ENCODE measurements at regions not wholly inside any gene's neighbourhood (a gene's known extent, or its start where the extent isn't known, plus 50 kb on each side); places are given as distances from the start of the nearest gene placed in this dataset.
"Not testable (repeated sequence)": the region's sequence is repeated elsewhere in the genome, so short reads cannot be mapped to it uniquely, and the experiment has no call there.

DNA sequence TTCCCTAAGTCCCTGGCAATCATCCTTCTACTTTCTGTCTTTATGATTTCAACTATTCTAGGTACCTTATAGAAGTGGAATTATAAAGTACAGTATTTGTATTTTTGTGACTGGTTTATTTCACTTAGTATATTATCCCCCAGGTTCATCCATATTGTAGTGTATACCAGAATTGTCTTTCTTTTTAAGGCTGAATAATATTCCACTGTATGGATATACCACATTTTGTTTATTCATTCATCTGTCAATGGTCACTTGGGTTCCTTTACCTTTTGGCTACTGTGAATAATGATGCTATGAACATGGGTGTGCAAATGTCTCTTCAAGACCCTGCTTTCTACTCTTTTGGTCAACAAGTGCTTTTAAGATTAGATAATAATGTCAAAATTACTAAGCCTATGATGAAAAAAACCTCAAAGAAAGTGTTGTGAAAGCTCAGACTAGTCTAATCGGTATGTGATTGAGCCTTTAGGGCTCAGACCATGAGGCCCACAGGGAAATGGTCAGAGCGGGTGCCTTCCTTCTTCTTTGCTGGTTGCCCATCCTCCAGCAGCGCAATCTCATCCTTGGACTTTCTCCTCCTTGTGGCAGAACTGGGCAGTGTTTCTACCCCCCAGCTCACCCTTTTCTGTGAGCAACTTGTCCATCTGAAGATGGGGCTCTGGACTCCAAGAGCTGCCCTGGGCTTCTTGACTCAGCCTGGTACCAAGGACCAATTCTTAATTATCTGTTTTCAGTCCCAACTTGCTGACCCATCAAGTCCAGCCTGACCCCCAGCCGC, 105.4 kb downstream of the TTC8 start:
- no peak for DNase-seq

DNA sequence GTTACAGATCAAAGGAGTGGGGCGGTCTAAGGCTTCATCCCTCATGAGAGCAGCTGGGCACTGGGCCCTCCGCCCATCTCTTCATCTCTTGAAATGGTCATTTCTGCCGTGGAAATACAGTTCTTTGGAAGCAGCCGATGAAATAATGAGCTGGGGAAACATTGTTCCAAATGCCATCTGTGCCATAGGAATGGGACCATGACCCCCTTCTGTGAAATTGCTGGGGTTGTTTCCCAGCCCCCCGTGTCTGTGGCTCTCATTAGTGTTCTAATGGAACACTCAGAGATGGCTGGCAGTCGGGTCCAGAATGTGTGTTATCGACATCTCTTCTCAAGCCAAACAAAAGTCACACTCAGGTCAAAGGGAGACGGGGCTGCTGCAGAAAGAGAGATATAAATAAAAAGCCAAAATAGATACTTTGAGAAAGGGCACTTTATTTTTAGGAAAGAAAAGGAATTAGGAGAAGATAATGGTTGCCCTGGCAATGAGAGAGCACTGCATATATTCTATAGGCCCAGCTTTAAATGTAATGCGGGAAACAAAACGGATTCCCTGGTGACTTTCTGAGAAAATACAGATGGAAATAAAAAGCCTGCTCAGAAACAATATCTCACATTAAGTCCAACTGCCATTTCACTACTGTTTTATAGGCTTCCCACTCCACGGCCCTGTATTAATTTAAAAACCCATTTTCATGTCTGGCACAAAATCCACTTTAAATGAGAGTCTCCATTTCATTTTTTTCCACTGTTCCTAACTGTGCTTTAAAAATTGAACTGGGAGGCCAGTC, 107.1 kb downstream of the TTC8 start:
- DNase-seq = no peak

DNA sequence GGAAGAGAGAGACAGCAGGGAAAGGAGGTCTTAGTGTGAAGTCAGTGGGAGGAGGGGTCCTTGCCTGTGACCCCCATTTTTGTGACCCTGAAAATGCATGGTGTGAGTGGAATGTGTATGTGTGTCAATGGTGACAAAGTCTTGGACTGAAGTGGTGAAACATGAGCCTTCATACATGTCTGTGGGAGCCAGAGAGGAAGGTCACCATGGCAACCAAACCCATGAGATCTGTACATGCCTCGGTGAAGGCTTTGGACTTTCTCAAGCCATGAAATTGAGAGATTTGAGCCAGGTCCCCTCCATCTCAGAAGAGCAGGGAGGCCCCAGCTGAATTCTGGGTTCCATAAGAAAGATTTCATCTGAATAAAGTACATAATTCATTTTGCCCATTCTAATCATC, 108.7 kb downstream of the TTC8 start:
- no peak for DNase-seq

DNA sequence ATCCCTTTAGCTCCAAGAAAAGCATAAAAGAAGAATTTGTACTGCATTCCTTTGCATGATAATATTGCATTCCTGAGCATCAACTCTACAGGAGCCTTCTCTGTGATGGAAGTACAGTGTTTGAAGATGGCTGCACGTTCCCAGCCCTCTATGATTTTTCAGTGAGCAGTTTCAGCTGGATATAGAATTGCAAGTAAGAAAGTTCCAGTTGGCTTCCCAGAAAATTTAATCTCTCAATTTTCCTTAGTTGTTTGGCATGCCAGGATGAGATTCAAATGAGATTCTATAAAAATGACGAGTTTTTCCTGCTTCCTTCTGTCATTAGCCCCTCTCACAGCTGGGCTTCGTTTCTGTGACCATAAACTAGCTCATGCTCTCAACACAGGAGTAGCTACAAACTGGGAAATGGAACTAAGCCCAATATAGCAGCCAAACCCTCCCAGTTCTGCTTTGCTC, 109.9 kb downstream of the TTC8 start:
- no peak for DNase-seq

DNA sequence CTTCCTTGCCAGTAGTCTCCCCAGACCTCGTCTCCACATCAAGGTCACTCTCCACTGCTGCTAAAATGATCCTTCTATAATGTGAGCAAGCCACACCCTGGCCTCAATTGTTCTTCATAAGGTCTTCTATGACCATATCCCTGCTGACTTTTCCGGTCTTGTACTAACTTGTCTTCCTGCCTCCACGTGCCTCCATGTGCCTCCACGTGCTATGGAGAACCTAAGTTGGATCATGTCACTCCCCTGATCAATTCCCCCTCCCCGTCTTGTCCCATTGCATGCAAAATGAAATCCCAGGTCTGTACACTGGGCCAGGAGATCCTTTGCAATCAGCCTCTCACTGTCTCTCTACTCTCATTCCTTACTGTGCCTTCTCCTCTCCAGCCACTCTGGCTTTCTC, 110.6 kb downstream of the TTC8 start:
- no peak for DNase-seq

DNA sequence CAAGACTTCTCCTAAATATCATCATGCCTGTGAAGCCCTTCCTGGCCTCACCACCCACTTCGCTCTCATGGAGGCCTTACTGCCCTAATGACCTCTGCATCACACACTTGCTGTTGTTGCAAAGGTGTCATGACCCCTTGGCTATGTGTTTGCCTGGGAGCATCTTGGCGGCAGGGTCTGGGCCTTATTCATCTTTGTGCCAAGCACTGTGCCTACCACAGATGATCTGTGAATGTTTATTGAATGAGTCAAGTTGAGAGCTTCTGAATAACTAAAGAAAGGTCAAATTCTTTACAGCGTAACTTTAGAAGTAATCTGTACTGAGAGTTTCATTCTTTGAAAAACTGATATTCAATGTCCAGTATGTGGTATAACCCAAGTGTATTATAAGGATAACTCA, 113.3 kb downstream of the TTC8 start:
- no peak for DNase-seq

DNA sequence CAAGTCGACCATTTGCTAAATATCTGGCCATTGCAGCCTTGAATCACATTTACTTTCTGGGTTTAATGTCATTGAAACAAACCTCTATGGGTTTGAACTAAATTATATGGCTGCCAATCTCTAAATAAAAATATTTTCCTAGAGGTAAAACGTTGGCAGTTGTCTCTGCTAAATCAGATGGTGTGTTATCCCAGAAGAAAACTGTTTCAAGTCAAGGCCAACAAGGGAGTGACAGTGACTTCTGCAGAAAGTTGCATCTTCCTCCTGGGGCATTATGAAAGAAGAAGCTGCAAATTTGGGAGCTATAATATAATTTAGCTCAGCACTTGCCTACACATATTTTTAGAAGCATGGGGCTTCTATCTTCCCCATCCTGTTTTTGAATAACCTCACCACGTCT, 116.2 kb downstream of the TTC8 start:
- DNase-seq = no peak

DNA sequence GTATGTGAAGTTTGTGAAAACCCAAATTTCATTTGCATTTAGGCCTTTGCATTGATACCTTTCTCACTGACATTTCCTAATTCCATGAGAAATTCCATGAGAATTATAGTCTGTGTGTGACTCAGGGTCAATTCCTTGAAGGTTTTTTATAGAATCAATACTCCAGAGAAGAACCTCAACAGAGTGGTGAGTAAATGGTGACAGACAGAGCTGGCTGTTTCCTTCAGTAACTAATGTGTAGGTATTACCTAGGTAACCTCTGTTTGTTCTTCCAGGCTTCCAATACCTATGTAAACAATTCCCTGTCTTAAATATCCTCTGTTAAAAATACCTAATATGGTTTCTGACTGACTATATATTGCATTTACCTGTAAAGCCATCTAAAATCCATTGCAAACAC, 117.0 kb downstream of the TTC8 start:
- no peak for DNase-seq

DNA sequence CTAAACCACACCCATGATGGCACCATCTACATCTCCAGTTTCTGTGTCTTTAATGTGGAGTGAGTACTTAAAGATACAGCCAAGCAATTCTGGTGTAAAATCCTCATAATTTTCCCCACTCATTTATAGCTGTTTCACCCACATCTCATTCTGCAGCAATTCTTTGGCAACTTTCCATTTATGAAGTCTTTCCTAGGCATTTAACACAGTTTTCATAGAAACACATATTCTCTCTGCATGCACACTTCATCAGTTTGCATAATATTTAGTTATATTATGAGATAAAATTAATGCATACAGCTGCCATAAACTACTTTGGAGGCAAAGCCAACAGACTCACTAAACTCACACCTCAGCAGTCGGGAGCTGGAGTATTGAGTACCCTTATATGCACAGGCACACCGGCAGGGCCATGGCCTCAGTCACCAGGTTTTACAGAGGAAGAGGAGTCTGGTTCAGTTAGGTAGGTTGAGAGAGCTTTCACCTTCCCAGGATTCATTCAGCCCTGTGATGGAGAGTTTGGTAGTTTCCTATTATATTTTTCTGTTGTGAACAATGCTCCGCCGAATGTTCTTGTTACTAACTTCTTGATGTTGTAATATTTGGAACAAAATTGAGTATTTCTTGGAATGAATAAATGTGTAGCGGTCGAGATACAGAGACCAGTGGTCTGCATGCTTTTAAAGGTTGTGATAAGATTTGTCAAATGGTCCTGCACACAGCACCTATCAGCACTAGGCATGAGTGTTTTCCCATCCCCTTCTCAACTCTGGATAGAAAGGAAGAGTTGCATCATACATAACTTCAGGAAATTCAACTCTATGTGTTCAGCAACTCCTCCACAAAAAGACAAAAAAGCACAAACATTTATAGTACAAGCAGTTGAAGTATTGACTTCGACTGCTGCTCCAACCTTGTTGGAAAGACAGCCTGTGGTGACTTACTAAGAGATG, 123.5 kb downstream of the TTC8 start:
- no peak for DNase-seq

DNA sequence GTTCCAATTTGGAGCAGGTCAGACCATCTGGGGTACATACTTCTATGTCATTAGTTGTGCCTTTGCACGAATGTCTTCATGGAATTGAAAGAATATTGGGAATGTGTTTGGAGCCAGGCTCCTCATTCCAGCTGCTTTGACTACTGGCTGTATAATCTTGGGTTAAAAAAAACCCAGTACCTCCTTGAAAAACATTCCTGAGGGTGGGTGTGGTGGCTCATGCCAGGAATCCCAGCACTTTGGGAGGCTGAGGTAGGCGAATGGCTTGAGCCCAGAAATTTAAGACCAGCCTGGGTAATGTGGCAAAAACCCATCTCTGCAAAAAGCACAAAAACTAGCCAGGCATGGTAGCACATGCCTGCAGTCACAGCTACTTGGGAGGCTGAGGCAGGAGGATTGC, 125.6 kb downstream of the TTC8 start:
- no peak for DNase-seq

DNA sequence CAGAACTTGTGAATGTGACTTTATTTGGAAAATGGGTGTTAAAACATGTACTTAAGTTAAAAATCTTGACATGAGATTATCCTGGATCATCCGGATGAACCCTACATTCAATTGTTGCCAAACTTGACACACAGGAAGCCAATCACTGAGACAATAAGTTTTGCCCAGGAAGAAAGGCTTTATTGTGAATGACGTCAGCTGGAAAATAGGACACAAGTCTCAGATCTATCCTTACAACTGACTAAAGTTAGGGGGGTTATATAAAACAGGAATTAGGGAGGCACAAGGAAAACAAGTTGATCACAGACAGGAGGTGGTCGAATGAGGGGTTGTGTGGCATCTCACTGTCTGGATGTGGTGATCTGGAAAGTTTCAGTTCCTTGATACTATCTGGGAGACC, 126.9 kb downstream of the TTC8 start:
- DNase-seq = no peak

DNA sequence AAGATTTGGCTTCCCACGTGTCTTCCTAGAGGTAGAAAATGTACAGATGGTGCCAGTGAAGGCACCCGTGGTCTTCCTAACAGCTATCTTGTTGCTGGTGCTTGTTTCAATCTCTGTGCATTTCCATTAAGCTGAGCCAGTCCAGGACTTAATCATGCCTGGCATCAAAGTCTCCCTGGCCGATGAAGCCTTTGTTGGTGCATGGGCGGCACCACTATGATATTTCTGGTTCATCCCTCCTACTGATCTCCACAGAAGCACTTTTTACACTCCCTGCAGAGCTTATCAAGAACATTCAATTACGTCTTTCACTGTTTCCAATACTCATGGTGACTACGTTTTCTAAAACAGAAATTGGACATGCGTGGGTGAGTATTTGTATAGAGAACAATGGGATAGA, 128.4 kb downstream of the TTC8 start:
- DNase-seq = no peak

DNA sequence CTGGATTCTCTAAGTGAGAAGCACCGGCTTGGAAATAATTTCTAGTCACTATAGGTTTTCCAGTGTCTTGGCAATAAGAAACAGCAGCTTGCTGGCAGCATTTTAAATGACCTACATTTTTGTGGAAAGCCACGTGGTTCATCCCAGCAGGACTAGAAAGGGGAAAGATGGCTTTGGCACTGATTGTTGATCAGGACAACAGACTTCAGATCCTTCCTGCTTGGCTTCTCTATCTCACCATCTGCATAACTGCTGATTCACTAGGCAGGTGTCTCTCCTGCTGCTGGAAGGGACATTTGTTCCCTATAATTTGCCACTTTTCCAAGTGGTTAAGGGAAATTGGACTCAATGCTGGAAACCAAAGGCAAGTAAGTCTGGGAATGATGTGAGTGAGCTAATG, 131.0 kb downstream of the TTC8 start:
- no peak for DNase-seq

DNA sequence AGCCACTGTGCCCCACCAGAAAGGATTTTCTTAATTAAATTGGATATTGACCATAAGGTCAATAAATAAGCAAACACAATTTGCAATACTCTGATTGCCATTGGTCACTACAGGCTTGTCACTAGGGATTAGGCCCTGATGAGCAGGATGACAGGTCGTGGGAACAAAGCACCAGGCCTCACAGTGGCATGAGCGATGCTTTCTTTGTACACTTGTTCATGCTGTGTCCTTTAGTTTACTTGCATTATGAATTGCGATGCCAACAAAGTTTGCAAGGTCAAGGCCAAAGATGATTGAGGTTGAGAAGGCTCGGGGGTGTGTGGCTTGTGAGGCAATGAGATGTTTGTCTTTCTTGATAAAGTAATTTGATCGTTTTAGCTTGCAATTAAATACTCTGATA, 136.0 kb downstream of the TTC8 start:
- DNase-seq = no peak

DNA sequence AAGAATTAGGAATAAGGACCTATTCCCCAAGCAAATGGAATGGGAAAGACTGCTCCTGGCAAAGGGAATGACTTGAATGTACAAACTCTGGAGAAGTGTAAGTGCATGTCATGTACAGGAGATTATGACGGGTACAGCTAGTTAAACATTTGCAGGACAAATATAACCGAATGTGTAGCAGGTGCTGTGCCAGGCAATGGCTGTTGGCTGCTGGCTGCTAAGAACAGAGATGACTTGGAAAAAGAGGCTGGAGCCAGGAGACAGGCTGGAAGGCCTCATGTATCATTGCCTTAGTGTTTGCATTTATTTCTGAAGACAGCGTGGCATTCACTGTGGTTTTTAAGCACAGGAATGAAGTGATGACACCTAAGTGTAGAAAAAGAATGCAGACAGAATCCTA, 136.8 kb downstream of the TTC8 start:
- DNase-seq = no peak

DNA sequence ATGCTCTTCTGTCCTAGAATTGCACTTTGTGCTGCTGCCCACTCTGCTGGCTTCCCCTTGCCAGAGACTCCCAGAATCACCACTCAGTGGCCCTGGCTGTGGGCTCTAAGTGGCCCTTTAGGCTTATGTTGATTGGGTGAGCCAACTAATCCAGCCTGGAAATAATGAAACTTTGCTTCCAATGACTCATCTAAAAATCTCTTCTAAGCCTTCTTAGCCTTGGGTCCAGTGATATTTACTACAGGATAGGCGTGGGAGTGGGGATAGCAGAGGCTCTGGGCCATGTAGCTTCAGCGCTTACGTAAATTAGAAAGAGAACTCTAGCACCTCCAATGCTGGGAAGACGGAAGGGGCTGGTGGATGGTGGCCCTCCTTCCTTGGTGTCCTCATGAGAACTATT, 137.9 kb downstream of the TTC8 start:
- DNase-seq = no peak

DNA sequence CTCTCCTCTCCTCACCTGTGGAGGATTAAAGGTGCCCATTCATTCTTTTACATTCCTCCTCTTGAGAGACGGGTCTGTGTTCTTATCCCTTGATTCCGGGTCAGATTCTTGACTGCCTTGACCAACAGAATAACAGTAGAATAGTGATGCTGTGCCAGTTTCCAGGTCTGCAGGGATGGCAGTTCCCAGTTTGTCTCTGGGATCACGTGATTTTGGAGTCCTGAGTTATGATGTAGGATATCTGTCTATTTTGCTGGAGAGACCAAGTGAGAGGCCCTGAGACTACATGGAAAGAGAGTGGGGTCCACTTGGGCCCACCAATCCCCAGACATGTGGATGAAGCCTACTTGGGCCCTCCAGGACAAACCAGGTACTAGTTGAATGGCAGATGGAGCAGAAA, 142.8 kb downstream of the TTC8 start:
- no peak for DNase-seq

DNA sequence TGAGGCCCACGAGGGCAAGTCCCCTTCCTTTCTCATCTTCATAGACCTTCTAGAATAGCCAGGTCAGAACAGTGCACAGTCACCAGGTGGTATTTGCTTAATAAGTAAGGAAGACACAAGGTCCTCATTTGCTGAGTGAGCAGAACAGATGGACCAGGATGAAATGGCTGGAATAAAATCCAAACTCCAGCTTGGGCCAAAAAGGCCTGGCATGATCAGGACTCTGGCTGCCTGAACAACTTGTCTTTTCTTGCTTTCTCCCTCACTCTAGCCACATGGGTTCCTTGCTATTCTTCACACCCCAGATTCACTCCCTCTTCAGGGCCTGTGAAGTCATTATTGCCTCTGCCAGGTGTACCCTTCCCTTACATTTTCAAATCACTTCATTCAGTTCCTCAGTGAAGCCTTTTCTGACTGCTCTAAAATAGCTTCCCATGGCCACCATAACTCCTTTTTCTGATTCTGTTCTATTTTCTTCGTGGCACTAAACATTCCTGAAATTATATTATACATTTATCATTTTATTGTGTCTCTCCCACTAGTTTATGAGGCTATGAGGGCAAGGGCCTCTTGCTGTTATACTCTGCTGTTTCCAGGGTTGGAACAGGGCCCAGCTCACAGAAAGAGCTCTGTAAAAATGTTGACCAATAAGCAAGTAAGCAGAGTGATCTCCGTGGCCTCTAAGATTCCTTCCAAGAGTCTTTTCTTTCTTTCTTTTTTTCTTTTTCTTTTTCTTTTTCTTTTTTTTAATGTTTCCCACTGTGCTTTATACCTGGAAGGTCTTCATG, 150.8 kb downstream of the TTC8 start:
- no peak for DNase-seq

DNA sequence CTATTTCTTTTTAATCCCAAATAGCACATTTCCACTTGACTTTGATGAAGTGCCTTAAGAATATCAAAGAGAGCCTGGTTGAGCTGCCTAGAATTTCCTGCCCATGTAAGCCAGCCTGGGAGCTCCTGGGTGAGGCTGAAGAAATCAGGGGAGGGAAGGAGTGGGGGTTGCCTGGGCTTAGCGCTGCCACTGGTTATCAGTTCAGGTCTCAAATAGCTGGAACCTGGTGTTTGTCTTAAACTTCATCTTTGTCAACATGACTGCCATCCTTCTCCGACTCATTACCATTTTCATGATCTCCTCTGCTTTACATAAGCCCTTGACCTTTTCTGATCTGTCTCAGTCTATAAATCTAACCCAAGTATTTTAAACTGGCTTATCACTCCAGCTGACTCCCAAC, 151.5 kb downstream of the TTC8 start:
- DNase-seq = no peak

DNA sequence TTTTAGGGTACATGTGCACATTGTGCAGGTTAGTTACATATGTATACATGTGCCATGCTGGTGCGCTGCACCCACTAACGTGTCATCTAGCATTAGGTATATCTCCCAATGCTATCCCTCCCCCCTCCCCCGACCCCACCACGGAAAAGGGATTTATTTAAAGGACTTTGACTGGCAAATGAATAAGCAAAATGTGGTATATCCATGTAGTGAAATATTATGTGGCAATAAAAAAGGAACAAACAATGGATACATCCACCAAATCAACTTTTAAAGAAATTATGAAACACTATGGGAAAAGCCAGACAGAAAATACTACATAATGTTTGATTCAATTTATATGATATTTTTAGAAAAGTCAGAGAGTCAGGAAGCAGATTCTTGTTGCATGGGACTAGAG, 156.5 kb downstream of the TTC8 start:
- DNase-seq = not testable (repeated sequence)

DNA sequence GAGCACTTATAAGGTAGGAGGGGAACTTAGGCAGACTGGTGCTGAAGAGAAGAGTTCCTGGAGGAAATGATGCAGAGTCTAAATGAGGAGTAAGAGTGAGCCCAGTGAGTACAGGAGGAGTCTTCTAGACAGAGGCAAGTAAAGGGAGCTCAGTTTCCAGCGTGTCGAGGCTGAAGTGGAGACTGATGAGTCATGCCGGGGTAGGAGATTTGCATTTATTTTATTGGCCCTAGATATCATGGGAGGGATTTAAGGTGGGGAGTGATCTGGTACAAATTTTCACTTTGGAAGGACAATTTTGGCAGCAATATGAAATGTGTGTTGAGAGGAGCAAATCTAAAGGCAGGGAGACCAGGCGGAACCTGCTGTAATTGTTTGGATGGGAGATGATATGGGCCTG, 157.5 kb downstream of the TTC8 start:
- DNase-seq = no peak

DNA sequence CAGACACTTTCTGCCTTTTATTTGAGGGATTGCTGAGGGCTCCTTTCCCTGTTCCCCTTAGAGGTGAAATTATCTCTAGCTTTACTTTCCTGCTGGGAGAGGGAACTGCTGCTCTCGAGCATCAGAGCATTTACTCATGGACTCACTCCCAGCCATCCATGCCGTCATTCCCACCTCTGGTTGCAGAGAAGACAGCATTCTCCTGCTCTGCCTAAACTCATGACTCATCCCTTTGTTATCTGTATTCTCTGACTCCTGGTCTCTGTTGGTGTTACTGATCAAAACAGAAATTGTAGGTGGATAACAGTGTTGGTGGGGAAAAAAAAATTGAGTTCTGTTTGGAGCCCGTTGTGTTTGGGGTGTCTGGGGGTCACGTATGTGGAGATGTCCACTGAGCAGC, 159.3 kb downstream of the TTC8 start:
- DNase-seq = no peak

DNA sequence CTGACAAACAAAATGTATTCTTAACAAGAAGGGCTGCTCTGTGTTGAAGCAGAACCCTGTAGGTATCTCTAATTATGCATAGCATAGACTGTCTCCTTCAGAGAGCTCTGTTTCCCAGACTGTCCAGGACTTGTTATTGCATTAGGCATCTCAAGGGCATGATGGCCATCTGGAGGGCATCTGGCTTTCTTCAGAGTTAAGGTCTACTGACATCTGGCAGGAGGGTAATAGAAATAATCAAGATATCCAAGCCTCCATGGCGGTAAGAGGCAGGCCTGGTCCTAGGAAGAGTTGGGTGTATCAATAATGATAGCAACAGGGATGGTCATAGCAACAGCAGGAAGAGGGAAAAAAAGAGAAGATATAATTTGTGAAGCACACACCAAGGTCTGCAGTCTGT, 161.2 kb downstream of the TTC8 start:
- DNase-seq = no peak

Measured in NCI-H1048 (cell line).